ENCODE measurements at regions not wholly inside any gene's neighbourhood (a gene's known extent, or its start where the extent isn't known, plus 50 kb on each side); places are given as distances from the start of the nearest gene placed in this dataset.

DNA sequence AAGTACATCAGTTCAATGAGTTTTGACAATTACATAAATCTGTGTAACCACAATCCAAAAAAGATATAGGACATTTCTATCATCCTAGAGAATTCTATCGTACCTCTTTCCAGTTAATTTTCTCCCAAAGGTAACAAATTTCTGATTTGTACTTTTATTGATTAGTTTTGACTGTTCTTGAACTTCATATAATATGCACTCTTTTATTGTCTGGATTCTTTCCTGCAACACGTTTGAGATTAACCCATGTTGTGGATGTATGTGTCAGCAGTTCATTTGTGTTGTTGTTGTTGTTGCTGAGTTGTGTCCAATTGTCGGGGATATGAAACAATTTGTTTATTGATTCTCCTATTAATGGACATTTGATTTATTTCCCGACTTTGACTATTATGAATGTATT lies 145.9 kb upstream of the WDR11 start:
- no peak for DNase-seq

DNA sequence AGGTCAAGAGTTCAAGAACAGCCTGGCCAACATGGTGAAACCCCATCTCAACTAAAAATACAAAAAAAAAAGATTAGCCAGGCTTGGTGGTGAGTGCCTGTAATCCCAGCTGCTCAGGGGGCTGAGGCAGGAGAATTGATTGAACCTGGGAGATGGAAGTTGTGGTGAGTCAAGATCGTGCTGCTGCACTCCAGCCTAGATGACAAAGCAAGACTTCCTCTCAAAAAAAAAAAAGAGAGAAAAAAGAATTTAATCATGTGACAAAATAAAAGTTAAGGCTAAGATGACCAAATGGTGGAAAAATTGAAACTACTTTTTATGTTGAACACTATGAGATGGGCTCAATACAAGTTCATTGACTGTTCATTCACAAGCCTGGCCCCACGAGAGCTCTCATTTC lies 141.1 kb upstream of the WDR11 start:
- DNase-seq = no peak

- no peak for DNase-seq
Observed at GRCh38 chr10:120711860-120712259, 139.3 kb upstream of the WDR11 start.

DNA sequence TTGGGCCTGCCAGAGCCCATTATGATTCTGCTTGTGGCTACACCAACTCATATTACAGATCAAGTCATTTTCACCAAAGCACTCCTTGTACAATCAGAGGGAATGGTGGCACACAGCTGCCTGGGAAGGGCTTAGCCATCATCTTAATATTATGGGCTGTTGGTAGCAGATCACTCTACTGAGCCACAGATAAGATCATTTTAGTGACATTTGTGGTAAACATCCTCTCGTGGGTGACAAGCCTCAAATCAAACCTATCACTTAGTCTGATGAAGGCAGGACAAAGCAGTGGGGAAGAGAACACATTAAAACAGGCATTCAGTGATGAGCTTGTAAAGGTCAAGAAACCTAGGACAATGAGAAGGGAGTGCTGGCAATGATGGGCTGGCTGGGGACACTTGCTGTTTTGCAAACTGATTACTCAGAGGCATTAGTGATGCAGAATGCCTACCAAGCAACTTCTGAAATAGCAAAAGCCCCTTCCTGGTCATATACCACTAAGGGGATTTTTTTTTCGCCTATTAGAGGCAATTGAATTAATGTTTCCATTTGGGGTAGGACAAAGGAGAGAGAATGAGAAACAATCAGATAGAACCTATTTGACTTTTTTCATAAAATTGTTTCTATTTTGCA lies 137.5 kb upstream of the WDR11 start:
- DNase-seq = no peak

GRCh38 chr10:120715171-120715570 lies 136.0 kb upstream of the WDR11 start:
- no peak for DNase-seq

GRCh38 chr10:120719333-120719732 lies 131.8 kb upstream of the WDR11 start:
- no peak for DNase-seq

GRCh38 chr10:120727001-120727400 lies 124.2 kb upstream of the WDR11 start:
- no peak for DNase-seq

- no peak for DNase-seq
Observed at GRCh38 chr10:120729547-120729946, 121.6 kb upstream of the WDR11 start.

DNA sequence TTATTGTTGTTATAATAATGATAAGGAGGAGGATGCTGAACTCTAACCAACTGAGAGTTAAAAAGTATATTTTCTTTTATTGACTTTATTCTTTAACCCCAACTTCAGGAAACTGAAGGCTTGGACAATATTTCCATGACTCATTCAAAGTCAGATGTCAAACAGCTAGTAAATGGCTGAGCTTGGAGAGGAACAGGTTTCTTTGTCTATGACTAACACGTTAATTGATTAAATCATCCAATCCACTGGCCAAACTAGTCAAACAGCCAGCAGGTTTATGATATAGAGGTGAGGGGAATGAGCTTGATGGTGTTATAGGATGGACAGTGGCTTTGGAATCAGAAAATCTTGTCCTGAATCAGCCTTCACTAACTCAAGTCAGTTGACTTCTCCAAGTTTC lies 119.1 kb upstream of the WDR11 start:
- DNase-seq = no peak

DNA sequence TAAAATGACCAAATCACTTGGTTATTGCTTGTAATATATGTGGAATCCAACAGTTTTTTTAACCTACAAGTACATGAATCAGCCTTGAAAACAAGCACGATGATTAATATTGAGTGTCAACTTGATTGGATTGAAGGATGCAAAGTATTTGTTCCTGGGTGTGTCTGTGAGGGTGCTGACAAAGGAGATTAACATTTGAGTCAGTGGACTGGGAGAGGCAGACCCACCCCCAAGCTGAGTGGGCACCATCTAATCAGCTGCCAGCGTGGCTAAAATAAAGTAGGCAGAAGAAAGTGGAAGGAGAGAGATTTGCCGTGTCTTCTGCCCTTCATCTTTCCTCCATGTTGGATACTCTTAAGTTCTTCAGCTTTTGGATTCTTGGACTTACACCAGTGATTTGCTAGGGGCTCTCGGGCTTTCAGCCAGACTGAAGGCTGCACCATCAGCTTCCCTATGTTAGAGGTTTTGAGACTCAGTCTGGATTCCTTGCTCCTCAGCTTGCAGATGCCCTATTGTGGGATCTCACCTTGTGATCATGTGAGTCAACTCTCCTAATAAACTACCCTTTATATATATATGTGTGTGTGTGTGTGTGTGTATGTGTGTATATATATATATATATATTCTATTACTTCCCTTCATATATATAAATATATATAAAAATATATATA lies 118.4 kb upstream of the WDR11 start:
- DNase-seq = peak; percentile 8

DNA sequence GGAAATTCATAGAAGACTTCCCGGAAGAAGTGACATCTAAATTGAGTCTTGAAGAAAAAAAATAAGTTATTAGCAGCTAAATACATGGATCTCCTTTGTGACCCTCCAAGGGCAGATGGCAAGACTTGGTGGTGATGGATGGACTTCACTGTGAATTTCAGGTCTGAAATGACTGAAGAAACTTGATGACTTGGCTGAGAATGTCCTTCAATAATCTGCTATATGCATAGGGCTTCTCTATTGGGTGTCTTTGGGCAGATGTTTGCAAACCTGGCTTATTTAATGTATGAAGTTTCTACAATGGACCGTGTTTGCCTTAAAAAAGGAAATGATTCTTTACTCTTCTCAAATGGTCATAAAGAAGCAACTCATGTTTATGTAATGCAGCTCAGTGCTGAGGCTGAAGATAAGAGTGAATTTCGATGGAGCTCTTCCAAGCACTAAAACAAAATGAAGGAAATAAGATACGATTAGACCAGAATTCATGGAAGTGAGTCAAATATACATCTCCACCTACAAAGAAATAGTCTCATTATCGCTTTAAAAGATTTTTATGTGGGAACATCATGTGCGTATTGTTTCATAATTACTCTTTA lies 116.6 kb upstream of the WDR11 start:
- no peak for DNase-seq

GRCh38 chr10:120735315-120735714 lies 115.8 kb upstream of the WDR11 start:
- DNase-seq = no peak

DNA sequence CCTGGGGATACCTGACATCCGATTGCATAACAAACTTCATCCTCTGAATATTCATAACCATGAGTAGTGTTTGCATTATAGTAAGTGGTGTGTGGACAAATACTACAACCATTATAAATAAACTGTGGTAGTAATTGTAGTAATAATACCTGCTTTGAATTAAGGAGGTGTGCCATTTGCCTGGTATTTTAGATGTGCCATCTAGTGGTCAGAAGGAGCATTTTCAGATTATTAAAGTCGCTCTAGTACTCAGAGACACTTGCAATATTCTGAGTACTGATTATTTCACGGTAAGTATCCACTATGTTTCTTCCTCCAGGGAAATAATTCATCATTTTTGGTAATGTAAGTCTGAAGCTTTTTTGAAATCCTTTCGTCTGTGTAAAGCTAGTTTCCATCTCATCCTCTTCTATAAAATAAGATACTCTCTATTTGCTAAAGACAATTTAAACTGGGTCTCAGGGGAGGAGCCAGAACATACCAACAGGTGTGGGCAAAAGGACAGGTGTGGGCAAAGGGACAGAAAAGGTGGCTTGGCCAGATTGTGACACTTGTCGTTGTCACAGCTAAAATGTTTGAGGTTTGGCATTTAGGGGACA lies 115.3 kb upstream of the WDR11 start:
- DNase-seq = no peak

GRCh38 chr10:120736377-120736776 lies 114.8 kb upstream of the WDR11 start:
- DNase-seq = no peak

GRCh38 chr10:120738658-120739057 lies 112.5 kb upstream of the WDR11 start:
- no peak for DNase-seq

- DNase-seq = no peak
Observed at GRCh38 chr10:120741396-120741795, 109.8 kb upstream of the WDR11 start.

DNA sequence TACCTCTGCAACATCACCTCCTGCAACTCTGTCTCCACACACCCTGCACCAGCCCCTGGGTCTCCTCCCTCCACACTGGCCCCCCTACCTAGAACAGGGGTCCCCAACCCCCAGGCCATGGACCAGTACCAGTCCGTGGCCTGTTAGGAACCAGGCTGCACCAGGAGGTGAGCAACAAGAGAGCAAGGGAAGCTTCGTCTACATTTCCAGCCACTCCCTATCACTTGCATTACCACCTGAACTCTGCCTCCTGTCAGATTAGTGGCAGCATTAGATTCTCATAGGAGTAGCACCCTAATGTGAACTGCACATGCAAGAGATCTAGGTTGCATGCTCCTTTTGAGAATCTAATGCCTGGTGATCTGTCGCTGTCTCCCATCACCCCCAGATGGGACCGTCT lies 108.8 kb upstream of the WDR11 start:
- DNase-seq = no peak

GRCh38 chr10:120744040-120744439 lies 107.1 kb upstream of the WDR11 start:
- no peak for DNase-seq

DNA sequence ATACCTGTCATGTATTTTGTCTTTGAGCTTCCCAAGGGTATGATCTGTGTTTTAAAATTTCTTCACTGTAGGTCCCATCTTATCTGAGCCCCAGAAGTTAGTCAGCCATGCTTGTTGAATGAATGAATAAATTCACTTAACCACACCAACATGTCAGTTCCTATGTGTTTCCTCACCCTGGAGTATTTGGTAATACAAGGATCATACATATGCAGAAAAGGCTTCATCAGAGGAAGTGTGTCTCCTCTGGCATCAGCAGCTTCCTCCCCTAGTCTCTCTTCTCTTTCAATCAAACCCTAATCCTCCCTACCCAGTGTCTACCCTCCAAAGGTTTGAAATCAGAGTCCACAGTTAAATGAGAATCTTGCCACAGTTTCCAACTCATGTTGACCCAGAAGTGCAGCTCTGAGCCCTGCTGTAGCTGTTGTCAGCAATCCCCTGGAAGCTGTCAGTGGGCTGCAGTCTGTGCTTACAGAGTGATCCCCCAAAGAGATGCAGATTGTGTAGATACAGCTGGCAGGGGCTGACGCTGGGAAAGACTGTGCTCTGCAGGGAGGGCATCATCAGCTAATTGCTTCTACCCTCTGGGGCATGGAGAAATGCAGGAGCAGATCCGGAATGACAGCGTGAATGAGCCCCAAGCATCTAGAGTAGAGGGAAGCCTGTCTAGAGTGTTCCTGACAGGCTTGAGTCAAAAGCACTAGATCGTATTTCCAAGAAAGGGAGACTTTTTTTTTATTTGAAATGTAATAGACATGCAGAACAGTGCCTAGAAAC lies 105.0 kb upstream of the WDR11 start:
- DNase-seq = no peak

GRCh38 chr10:120748519-120748918 lies 102.6 kb upstream of the WDR11 start:
- DNase-seq = no peak

- no peak for DNase-seq
Observed at GRCh38 chr10:120749072-120749471, 102.1 kb upstream of the WDR11 start.

- DNase-seq = no peak
Observed at GRCh38 chr10:120749856-120750566, 101.2 kb upstream of the WDR11 start.

GRCh38 chr10:120755771-120756170 lies 95.4 kb upstream of the WDR11 start:
- no peak for DNase-seq
